ENCODE measurements at regions not wholly inside any gene's neighbourhood (a gene's known extent, or its start where the extent isn't known, plus 50 kb on each side); places are given as distances from the start of the nearest gene placed in this dataset.

- DNase-seq: no peak
These were observed 357.5 kb upstream of the SHH start for GRCh38 chr7:156169474-156170370.

GRCh38 chr7:156168434-156168833 is 356.2 kb upstream of the SHH start:
- no peak for DNase-seq

DNA sequence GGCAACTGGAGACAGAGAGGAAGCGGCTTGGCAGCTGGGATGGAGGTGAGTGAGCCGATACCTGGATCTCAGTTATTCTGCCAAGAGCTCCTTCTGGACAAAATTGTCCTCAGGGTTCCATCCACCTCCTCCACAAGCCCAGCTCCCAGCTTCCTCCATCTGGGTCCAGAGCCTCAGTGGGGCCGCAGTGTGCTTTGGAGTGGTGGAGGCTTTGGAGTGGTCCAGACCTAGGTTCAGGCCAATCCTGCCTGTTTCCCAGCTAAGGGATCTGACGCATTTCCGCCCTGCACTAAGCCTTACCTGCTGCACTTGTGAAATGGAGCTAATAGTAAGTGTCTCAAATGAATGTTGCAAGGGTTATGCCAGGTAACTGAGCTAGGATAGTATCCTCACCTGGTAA is 355.7 kb upstream of the SHH start:
- no peak for DNase-seq

DNA sequence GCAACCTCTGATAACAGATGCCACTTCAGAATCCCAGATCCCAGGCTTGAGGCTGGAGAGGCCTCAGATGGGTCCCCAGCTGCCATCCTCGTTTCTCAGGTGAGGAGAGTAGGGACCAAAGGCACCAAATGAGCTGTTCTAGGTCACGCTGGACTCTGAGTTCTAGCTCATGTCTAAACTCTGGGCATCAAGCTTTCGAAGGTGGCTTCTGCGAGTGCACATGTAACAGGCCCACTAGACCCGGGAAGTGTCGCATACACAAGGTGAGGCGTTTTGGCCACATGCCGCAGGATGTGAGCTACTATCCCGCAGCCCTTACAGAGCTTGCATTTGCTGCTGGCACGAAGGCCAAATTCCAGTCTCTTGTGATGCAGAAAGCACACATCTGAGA is 355.1 kb upstream of the SHH start:
- no peak for DNase-seq

DNA sequence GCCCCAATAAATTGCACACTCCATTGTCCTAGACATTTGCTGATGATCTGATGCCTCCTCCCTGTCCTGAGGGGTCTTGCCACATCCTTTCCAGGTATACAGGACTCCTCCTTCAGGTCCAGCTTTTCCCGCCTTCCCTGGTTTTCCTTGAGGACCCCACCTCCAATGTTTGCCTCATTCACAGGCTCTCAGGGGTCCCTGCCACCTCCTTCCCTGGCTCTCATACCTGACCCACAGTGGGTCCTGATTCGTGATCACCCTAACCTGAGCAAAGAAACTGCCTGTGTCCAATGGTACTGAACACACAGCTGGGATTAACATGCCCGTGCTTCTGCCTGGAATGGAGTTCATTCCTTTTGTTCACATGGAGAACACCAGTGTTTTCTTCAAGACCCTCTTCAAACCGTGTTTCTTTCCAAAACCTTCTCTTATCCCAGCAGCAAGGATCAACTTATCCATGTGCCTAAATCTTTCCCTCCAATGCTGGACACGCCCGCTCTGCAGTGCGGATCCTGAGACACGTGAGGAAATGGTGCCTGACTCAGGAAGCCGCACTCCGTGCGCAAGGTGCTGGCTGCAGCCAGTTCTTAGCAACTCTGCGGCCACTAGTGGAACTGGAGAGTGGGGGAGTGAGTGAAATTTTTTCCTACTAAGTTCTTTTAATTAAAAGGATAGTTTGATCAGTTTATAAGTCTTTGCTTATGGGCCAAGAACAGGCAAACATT is 354.6 kb upstream of the SHH start:
- no peak for DNase-seq

GRCh38 chr7:156163747-156164146 is 351.5 kb upstream of the SHH start:
- no peak for DNase-seq

DNA sequence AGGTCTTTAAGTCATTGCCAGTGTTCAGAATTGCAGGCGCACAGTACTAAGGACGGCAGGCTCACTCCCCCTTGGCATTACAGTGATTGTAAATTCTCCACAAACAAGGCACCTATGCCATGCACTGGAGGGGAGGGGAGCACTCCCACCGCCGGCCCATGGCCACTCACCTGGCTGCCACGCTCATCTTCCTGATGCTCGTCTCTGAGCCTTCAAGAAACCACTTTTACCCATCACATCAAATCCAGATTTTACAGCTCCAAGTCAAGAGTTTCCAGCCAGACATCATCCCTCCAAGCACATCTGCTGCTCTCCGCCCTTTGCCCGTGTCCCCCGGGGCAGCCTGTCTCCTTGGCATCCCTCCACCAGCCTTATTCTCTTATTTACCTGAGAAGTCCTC is 350.2 kb upstream of the SHH start:
- no peak for DNase-seq

DNA sequence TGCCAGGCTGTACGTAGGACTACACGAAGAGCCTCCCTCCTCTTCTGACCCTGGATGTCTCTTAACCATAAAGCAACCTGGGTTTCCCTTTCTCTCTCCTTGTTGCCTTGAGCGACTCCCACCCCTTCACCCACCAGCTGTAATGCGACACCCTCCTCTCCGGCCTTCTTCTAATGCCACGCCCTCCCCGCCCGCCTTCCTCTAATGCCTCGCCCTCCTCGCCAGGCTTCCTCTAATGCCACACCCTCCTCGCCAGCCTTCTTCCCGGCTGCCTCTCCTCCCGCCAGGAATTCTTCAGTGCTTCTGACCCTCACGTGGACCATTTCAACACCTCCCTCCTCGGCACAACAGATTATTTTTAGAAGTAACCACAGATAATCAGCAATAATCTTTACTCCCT is 348.5 kb upstream of the SHH start:
- no peak for DNase-seq

DNA sequence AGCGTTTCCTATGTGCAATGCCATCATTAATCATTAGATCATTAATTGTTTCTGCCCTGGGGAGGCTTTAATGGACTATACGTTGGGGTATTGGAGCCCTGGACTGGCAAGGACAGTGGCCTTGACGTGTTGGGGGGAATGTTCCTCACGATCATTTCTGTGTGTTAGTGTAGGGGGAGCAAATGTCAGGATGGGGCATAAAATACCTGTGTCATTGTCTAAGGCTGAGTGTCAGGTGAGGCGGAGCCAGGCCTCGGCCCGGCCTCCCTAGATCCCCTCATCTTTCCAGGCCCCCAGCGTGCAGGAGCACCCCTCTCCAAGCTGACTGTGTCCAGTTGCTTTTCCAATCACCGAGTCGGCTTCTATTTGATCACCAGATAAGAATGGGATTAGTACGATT is 346.4 kb upstream of the SHH start:
- DNase-seq: no peak

- no peak for DNase-seq
These were observed 345.9 kb upstream of the SHH start for GRCh38 chr7:156158213-156158612.

DNA sequence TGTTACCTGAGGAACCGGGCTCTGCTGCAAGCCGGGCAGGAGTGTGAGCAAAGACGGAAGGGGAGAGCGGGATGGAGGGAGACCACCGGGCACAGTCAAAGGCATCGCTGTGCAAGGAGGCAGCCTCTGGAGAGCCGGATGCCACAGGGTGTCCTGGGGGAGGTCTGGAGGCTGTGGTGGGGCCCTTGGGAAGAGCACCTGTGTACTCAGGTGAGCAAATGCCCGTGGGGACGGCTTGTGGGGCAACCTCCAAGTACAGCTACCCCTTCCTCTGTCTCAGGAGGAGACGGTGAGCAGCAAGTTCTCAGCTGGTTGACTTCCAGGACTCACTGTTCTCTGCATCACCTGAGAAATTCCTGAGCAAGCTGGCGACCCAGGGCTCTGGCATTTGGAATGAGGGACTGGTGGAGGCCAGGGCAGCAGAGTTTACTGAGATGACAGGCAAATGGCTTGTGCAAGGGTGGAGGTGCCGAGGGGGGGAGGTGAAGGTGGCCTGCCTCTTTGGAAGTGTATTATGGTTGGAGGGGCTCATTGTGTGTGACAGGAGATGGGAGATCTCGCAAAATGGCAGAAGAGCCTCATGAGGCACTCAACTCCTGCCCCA is 345.2 kb upstream of the SHH start:
- DNase-seq: no peak

GRCh38 chr7:156156734-156157408 is 344.6 kb upstream of the SHH start:
- DNase-seq: no peak

- DNase-seq: no peak
These were observed 343.9 kb upstream of the SHH start for GRCh38 chr7:156155988-156156733.

GRCh38 chr7:156153590-156153989 is 341.3 kb upstream of the SHH start:
- no peak for DNase-seq

GRCh38 chr7:156152390-156152789 is 340.1 kb upstream of the SHH start:
- DNase-seq: no peak

DNA sequence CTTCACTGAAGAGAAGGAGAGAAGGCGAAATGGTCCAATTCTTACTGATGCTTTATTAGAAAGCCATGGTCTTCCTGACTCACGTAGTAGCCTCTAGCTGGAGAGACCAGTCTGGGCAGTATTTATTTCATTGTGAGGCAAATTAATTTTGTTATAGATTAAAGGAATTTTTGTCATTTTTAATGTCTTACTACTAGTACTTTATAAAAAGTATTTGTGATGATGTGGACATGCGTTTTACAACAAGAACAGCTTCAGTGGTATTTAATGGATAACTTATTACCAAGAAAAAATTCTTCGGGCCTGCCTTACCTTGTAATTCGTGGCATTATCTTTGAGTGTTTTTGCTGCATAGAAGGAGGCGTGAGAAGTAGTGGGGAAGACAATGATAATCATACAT is 339.4 kb upstream of the SHH start:
- DNase-seq: no peak

GRCh38 chr7:156151078-156151477 is 338.8 kb upstream of the SHH start:
- no peak for DNase-seq

DNA sequence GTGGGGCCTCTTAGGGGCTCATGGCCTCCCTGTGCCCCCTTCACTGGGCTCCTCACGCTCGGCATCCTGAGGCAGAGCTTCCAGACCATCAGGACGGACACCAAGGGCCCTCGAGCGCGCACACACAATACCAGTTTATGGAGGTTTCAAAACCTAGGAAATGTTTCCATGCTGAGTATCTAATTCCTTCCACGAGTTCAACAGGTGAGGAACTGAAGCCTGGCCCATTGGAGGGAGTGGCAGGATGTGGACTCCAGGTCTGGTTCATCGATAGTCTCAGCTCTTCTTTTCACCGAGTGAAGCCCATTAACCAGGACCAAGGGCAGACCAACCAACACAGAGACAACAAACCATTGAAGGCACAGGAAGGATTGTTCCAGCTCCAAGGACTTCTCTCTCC is 336.7 kb upstream of the SHH start:
- DNase-seq: no peak

GRCh38 chr7:156148547-156148946 is 336.3 kb upstream of the SHH start:
- no peak for DNase-seq

DNA sequence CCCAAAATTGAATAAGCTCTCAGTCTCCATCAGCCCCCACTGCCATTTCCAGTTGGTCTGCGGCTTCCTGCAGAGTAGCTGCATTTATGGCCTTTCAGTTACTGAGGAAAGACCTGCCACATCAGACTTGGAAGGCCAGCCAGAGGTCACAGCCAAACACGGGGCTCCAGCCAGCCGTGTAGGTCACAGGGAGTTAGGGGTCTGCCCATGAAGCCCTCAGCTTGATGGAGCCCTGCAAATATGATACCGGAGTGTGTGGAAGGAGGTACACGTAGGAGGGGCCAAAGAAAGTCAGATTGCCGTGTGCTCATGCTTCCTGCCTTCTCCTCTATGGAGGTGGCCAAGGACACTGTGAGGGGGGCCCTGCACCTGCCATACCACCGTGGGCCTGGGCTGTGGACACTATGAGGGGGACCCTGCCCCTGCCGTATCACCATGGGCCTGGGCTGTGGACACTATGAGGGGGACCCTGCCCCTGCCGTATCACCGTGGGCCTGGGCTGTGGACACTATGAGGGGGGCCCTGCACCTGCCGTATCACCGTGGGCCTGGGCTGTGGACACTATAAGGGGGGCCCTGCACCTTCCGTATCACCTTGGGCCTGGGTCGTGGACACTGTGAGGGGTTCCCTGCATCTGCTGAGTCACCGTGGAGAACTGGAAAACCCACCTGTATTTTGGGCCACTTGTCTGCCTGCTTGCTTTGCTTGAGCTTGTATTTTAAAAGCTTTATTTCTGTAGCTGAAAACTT is 335.7 kb upstream of the SHH start:
- DNase-seq: no peak

GRCh38 chr7:156147104-156147503 is 334.8 kb upstream of the SHH start:
- DNase-seq: no peak

DNA sequence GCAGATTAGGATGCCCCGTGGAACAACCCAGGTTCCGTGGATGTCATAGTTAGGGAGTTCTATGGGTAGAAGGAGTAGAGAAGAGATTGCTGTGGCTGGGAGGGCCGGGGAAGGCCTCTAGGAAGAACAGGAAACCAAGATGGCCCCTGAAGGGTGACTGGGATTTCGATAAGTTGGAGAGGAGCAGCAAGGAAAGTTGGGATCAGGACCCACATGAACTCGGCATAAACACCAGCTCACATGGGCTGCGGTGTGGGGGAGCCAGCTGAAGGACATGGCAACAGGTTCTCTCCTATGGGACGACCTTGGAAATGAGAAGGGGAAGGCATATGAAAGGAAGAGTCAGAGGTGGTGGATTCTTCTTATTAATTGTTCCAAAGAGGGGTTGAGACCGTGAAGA is 333.7 kb upstream of the SHH start:
- DNase-seq: no peak

All from KG1 (cell line).